Middle frontal gyrus (tissue), 1 donor: ENCODE measurements at regions not wholly inside any gene's neighbourhood (a gene's known extent, or its start where the extent isn't known, plus 50 kb on each side); places are given as distances from the start of the nearest gene placed in this dataset.
"Not testable (repeated sequence)": the region's sequence is repeated elsewhere in the genome, so short reads cannot be mapped to it uniquely, and the experiment has no call there.

Experiments used
- DNase-seq: peaks from one replicate; pipeline ENCODE4 v3.0.0-alpha.2; 2015; ENCODE audit warnings: low spot score; ENCODE audit errors: extremely low spot score

DNA sequence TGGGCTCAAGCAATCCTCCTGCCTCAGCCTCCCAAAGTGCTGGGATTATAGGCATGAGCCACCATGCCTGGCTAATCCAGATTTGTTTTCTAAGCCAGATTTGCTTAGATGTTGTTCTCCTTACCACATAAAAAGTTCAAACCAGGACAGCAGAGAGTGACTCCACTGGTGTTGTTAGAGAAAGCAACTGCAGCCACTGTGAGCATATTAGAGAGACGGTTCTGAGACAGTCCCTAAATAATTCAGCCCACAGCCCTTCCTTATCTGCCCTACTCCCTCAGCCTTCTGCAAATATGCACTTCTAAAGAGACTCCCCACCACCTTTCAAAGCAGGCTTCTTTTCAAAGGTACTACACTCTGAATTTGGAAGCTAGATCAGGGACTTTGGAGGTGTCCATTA lies 96.1 kb downstream of the DRD1 start:
- no peak for DNase-seq

DNA sequence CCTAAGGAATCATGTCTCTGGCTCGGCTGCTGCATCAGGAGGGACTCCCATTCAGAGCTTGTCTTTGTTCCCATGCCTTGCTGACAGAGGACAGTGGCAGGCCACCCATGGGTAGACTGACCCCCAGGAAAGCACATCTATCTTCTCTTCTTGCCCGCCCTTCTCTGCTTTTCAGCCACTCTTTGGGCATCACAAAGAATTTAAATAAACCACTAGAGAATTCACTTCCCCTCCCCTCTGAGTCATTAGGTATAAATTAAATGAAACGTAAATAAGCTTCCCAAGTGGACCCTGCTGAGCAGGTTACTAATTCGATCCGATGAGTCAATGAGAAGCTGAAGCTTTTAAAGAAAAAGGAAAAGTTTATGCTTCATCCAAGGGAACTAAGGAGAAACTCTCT lies 97.0 kb downstream of the DRD1 start:
- DNase-seq = no peak

DNA sequence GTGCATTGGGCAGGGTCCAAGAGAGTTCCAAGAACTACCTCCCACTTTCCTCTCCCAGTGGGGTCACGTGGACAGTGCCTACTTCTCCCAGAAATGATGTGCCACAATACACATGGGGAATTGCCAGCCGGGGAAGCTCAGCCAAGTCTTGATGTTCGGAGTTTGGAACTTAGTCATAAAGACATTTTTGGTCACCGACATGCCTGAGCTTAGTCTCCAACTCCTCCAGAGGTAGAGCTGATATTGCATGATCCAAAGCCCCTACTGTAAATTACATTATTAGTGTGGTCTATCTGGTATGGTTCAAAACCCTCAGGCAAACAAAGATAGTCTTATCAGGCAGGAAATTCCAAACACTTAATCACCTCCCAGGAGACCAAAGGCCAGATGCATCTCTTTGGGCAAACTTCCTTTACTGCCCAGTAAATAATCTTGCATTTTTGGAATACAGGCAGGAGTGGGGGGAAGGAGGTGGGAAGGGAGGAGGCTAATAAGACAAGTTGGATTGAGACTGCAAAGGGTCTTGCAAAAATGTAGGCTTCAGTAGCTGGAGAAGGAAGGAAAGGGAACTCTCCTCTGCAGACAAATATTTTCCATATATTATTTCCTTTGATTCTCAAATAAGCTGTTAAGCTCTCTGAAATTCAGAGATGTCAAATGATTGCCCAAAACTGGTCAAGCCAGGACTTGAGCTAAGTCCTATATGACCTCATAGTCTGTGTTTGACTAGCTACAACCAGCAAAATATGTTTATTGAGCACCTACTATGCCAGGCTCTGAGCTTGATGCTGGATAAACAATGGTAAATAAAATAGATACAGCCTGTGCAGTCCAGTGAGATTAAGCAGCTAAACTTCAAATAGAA lies 99.4 kb downstream of the DRD1 start:
- DNase-seq = peak; percentile 65

DNA sequence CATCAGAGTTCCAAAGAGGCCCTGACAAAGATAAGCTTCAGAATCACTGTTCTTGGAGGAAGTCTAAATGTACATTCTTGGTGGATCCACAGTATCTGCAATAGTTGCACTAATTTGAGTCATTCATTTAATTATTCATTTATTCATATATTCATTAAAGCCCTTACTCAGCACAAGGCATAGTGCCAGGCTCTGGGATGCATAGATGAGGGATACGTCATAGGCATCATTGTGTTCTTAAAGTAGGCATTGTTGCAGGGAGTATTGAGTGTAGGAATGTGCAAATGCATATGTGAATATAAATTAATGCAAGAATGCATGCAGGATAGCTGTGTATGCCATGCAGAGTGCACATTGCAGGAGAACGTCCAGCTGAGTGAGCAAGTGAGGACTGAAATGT lies 100.7 kb downstream of the DRD1 start:
- no peak for DNase-seq

DNA sequence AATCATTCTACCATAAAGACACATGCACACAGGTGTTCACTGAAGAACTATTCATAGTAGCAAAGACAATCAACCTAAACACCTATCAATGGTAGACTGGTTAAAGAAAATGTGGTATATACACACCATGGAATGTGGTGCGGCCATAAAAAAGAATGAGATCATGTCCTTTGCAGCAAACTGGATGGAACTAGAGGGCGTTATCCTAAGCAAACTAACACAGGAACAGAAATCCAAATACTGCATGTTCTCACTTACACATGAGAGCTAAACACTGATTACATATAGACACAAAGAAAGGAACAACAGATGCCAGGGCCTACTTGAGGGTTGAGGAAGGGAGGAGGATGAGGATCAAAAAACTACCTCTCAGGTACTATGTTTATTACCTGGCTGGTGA lies 103.8 kb downstream of the DRD1 start:
- DNase-seq = no peak

DNA sequence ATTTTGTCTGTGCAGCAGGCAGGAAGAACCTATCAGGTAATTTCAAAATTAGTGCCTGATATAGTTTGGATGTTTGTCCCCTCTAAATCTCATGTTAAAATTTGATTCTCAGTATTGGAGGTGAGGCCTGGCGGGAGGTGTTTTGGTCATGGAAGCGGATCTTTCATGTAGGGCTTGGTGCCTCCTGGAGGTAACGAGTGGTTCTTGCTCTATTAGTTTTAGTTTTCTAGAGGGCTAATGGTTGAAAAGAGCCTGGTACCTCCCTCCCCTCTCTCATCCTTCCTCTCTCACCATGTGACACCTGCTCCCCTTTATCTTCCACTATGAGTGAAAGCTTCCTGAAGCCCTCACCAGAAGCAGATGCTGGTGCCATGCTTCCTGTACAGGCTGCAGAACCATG lies 106.3 kb downstream of the DRD1 start:
- DNase-seq = no peak

DNA sequence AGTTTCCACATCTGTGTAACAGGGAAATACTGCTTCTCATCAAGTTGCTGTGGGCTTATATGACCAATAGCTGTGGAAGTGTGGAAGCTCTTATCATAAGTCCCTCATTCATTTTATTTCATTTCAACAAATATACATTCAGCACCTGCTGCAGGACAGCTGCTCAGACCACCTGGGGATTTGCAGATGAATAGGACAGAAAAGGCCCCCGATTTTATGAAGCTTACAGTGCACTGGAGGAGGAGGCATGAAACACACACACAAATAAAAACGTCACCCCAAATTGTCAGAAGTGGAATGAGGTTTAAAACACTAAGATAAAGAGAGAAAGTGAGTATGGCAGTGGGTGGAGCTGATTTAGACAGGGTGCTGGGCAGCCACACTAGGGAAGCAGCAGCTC lies 107.2 kb downstream of the DRD1 start:
- DNase-seq = no peak

DNA sequence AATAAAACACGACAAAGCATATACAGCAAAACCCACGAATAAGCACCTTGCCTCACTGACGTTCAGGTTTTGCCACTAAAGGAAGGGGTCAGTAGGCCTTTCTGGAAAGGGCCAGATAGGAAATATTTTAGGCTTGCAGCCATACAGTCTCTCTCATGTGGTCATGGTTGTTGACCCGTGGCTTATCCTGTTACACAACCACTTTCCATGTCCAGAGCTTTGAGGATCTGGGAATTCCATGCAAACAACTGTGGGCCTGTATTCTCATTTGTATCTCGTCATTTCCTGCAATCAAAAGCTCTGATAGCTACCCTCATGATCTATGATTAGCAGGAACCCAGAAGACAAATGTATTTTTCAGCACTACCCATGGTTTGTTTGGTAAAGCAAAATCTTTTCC lies 108.3 kb downstream of the DRD1 start:
- no peak for DNase-seq

DNA sequence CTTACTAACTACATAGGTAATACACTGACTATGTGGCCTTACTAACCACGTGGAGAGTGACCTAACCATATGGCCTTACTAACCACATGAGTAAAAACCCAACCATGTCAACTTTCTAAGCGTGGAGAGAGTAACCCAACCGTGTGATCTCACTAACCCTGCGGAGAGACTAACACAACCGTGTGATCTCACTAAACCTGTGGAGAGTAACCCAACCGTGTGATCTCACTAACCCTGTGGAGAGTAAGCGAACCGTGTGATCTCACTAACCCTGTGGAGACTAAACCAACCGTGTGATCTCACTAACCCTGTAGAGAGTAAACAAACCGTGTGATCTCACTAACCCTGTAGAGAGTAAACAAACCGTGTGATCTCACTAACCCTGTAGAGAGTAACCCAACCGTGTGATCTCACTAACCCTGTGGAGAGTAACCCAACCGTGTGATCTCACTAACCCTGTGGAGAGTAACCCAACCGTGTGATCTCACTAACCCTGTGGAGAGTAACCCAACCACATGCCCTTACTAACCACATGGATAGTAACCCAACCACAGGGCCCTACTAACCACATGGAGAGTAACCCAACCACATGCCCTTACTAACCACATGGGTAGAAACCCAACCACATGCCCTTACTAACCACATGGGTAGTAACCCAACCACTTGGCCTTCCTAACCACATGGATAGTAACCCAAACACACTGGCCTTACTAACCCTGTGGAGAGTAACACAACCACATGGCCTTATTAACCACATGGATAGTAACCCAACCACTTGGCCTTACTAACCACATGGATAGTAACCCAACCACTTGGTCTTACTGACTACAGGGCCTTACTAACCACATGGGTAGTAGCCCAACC lies 112.6 kb downstream of the DRD1 start:
- DNase-seq = not testable (repeated sequence)

DNA sequence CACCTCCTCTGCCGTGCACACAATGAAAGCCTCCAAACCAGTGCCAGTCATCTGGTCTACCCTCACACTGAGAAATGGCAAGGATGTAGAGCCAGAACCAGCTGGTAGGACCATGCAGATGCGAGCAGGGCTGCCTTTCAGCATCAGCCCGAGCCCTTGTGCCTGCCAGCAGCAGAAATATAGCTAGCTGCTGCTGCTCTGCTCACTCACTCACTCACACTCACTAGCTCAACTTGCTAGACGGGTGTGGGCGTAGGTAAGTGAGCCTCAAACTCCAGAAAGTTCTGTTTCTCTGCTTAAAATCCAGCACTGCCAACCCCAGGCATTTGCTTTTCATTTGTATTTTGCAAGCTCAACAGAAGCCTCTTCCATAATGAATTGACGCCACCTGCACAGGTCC lies 114.0 kb downstream of the DRD1 start:
- no peak for DNase-seq

DNA sequence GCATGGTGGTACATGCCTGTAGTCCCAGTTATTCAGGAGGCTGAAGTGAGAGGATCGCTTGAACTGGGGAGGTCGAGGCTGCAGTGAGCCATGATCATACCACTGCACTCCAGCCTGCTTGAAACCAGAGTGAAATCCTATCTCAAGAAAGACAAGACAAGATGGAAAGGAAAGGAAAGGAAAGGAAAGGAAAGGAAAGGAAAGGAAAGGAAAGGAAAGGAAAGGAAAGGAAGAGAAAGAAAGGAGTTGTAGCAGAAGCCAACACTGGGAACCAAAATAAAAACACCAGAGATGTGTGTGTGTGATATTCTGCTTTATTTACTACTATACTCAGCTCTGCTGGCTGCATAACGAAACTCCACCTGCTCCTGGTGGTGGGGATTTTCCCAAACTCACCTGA lies 115.3 kb downstream of the DRD1 start:
- no peak for DNase-seq

DNA sequence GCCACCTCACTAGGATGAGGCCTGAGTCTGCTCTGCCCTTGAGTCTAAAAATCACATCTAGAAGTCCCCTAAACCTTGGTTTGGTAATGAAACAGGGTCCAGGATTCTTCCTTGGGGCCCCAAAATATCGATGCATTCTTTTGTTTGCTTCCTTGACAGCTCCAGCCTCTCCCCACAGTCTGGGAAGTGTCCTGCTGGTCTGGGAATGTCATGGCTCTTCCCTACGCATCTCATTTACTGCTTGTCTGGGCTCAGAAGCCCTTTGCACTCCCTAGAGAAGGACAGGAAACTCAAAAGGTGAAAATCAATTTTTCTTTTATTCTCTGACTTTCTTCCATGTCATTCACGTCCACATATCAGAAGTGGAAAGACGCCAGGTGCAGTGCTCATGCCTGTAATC lies 115.8 kb downstream of the DRD1 start:
- DNase-seq = no peak

DNA sequence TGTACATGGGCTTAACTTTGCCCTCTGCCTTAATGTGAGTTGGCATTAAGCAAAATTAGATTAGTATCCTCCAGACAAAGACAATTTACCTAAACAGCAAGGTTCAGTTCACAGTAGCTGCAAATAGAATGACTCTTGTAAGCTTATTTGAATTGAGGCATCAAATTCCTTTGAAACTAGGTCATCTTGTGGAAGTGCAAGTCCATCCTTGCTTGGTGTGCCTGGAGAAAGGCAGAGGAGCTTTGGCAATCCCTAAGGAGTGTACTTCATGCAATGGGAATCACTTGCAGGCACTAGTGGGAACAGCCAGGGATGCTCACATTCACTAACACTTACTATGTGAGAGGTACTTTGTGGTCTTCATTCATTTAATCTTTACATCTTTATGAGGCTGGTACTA lies 118.3 kb downstream of the DRD1 start:
- DNase-seq = no peak

DNA sequence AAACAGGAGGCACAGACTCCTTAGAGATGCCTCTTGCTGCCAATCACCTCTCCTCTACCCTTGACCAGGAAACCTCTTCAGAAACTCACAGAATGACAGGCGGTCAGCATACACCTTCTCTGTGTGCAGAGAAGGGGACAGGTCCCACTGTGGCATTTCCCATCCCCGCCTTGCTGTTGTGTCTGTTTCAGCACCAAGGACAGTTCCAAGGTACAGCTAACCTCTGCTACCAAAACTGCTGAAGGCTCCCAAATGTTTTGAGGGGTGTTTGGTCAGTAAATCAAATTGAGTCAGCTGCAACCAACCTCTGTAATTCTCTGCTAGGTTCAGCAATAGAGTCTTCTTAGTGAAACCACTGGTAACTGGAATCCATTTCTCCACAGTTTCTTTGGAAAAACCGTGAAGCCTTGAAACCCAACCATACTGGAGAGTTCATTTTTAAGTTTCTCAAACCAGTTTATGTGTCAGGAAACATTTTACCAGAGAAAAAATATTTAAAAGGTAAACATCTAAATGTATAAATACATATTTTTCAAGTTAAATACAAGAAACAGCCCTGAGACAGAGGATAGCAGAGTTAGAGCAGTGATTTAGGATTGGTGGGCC lies 122.0 kb downstream of the DRD1 start:
- DNase-seq = no peak

DNA sequence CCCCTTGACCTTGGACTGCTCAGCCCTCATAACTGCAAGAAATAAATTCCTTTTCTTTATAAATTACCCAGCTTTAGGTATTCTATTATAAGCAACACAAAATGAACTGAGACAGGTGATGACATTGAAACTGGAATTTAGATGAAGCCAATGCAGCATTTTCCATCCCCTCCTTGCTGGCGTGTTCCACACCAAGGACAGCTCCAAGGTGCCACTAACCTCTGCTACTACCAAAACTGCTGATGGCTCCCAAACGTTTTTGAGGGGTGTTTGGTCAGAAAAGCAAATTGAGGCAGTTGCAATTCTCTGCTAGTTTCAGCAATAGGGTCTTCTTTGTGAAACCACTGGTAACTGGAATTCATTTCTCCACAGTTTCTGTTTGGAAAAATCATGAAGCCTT lies 124.8 kb downstream of the DRD1 start:
- DNase-seq = no peak

DNA sequence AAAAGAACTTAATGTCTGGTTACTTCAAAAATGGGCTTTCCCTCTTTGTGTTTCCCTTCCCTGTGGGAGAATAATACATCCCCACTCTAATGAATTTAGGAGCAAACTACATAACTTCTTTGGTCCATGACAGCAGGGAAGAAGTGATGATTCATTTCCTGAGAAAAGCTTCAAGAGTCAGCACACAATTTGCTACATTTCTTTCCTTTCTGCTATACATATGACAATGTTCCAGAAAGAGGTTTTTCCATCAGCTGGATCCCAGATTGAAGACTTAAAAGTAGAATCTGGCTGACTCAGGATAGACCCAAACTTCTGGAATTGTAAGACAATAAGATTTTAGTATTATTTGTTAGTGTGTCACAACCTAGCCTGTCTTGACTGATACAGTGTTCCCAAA lies 126.1 kb downstream of the DRD1 start:
- peak; percentile 53 for DNase-seq

DNA sequence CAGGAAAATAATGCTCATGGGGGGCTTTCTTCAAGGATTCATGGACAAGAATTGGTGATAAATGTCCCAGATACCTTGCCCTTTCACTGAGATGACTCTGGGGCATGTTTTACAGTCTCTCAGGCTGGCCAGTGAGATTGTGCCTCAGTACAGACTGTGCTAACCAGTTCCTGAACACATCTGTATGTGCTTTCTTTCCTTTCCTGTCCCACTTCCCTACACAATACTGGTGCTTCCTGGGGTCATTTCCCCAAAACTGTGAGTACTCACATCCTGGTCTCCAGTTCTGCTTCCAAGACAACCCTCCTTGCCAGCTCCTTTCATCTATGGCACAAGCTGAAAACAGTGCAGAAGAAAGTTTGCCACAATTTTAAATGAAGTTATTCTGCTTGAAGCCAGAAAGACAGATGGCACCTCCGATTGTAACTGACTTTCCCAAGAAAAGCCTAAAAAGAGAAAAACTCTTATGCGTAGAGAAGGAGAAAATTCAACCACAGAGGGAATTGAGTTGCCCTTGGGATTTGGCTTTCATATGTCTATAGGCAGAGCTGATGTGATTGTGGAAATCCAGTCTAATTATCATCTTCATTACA lies 134.7 kb downstream of the DRD1 start:
- DNase-seq = no peak

DNA sequence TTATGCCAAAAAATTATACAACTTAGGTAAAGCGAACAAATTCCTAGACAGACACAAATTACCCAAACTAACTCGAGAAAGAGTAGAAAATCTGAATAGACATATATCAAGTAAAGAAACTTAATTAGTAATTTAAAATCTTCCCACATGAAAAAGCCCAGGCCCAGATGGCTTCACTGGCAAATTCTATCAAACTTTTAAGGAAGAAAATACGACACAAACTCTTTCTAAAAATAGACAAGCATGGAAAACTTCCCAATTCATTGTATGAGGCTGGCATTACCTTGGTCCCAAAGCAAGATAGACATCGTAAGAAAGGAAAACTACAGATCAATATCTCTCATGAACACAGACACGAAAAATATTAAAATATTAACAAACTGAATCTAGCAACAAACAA lies 135.3 kb downstream of the DRD1 start:
- DNase-seq = no peak

DNA sequence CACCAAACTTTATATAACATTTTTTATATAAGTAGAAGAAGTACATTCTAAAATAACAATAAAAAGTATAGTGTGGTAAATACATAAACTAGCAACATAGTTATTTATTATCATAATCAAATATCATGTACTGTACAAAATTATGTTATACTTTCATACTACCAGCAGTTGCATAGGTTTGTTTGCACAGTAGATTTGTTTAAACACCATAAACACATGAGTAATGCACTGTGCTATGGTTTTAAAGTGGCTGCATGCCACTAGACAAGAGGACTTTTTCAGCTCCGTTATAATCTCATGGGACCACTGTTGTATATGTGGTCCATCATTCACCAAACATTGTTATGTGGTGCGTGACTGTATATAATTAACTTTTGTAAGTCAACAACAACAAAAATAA lies 137.6 kb downstream of the DRD1 start:
- DNase-seq = no peak

DNA sequence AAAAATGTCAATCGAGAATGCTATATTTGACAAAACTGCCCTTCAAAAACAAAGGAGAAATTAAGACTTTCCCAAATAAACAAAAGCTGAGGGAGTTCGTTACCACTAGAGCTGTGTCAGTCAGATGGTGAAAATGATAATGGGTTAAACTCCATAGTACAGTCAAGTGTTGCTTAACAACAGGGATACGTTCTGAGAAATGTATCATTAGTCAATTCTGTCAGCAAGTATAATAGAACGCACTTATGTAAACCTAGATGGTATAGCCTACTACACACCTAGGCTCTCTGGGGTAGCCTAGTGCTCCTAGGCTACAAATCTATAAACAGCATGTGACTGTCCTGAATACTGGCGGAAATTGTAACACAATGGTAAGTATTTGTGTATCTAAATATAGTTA lies 138.7 kb downstream of the DRD1 start:
- DNase-seq = no peak

DNA sequence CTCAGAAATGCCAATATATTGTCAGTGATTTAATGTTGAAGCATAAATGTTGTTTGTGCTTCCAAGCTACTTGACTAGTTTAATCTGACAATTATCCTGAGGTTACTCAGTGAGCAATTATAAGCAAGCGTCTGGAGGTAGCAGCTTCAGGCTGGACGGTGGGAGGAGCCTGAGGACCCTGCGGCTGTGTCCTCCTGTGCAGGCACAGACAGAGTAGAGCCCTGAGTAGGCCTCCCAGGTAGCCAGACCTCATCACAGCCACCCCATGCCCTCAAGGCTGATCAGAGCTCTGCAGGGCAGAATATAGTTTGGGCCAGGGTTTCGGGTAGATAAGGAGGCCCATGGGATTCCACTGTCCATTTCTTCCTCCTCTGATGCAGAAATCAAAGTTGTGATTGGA lies 153.6 kb downstream of the DRD1 start:
- DNase-seq = no peak
